ENCODE measurements at regions not wholly inside any gene's neighbourhood (a gene's known extent, or its start where the extent isn't known, plus 50 kb on each side); places are given as distances from the start of the nearest gene placed in this dataset.
A peak's percentile ranks its signal among the peaks of the same experiment; 100 is the strongest.

DNA sequence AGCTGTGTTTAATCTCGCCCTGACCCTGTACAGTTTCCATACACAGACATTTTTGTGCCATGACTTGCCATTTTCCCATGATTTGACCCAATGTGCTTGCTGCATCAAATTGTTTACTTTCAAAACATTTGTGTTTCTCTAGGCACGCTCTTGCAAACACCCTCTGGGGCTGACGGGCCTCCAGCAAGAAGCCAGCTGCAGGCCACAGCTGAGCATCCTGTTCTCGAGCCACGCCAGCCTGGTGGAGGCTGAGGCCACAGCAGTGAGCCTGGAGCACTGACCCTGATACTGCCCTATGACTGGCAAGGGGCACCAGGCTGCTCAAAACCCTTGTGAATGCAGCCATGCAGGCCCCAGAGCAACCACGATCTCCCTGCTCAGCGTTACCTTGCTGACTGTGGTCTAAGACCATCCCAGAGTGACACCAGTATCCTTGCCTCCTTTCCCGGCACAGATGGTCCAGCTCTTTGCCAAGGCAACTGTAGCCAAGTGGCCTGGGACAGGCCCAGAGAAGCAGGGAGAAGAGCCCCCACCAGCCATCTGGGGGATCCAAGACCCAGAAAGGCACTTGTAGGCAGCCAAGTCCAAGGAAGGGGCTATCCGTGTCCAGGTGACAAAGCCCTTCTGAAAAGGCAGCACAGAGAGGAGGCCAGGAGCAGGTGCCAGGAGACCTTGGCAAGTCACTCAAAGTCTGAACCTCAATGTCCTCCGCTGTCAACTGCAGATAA is 78.5 kb downstream of the OAT start:
- Histone ChIP-seq H3K36me3 (ENCODE audit: control insufficient read depth in 2 of 2, extremely low read depth in 1 of 2, insufficient read depth in 2 of 2, low read length in 2 of 2) (no peaks in the 10 kb centered on the region), H3K27me3 (ENCODE audit: control insufficient read depth, extremely low read depth, insufficient read depth, low read length) (no peaks in the 10 kb centered on the region), H2AFZ (ENCODE audit: control insufficient read depth, low read length) (no peak overlapping the region), H3K27ac (ENCODE audit: control insufficient read depth, insufficient read depth, low read length) (peak overlapping the region; percentile 11), H4K20me1 (ENCODE audit: control insufficient read depth, extremely low read depth, insufficient read depth, low read length) (no peaks in the 10 kb centered on the region), H3K4me1 (ENCODE audit: control insufficient read depth, extremely low read depth, insufficient read depth, low read length) (peaks cover 30% of the 10 kb centered on the region), H3K4me3 (ENCODE audit: control insufficient read depth in 2 of 3, extremely low read depth in 1 of 3, insufficient read depth in 2 of 3, low read depth in 1 of 3, low read length in 3 of 3) (no peak overlapping the region), H3K9me1 (ENCODE audit: control insufficient read depth, extremely low read depth, insufficient read depth, low read length) (no peaks in the 10 kb centered on the region), H3K4me2 (ENCODE audit: control insufficient read depth, extremely low read depth, insufficient read depth, low read depth, low read length) (peak overlapping the region; percentile 52), H3K79me2 (ENCODE audit: control insufficient read depth, insufficient read depth, low read length) (no peaks in the 10 kb centered on the region), H3K9me3 (ENCODE audit: control insufficient read depth, low read depth, low read length) (no peaks in the 10 kb centered on the region), H3K9ac (ENCODE audit: control insufficient read depth, extremely low read depth, insufficient read depth, low read length) (peak overlapping the region; percentile 26)
- TF ChIP-seq EZH2 (IDR thresholded peaks at IDR 0.05; ENCODE audit: low read length) = no peak
- no peak for TF ChIP-seq CTCF (optimal IDR thresholded peaks at IDR 0.05 in 1 of 3, IDR thresholded peaks at IDR 0.05 in 1 of 3, conservative IDR thresholded peaks at IDR 0.05 in 1 of 3; ENCODE audit: extremely low read depth in 1 of 3, insufficient read depth in 2 of 3, low read length in 3 of 3)
- DNase-seq (ENCODE audit: low read depth, low spot score) (no peak), FAIRE-seq (no peak)
- dilution Hi-C loops (cut with MboI; ENCODE audit: extremely low pct_ligation_motif_present, low sequenced_read_pairs) = no loop called here

DNA sequence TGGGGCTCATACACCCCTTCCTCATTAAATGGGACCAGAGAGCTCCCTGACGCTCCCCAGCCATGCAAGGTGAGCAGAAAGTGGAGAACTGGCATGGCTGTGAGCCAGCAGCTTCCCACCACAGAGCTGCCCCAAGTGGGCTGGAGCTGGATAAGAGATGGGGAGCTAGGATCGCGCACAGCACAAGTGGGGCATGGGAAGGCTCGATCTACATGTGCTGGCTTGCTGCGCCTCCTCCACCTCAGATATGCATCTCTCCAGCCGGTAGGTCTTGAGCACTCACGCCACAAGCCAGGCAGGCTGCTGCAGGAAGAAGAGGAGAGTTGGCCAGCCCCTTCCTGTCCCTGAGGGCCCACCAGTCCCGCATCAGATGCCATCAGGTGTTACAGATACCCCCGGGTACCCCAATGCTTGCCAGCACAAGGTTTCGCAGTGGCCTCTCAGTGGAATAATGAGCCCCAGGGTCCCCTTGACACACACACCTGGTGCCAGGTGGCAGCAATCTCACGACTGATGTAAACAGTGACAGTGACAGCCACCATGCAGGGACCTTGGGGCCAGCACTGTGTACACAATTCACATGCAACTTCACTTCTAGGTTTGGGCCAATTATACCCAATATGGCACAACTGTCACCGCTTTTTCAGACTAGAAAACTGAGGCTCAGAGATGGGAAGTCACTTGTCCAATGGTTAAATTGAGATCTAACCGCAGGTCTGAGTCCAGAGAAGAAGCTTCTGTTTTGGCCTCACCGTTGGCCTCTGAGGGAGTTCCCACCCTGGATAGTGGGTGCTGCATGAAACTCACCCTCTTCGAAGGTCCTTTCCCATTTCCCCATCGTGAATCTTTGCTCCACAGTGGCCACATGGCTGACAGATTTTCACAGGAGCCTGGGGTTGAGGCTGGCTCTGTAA is 79.3 kb downstream of the OAT start:
- no peak for TF ChIP-seq EZH2 (IDR thresholded peaks at IDR 0.05; ENCODE audit: low read length)
- TF ChIP-seq CTCF (optimal IDR thresholded peaks at IDR 0.05 in 1 of 3, IDR thresholded peaks at IDR 0.05 in 1 of 3, conservative IDR thresholded peaks at IDR 0.05 in 1 of 3; ENCODE audit: extremely low read depth in 1 of 3, insufficient read depth in 2 of 3, low read length in 3 of 3) = peak in 1 of 3 experiments; percentile 1
- no peaks in the 10 kb centered on the region for H3K9me3 ChIP-seq (ENCODE audit: control insufficient read depth, low read depth, low read length)
- no peaks in the 10 kb centered on the region for H4K20me1 ChIP-seq (ENCODE audit: control insufficient read depth, extremely low read depth, insufficient read depth, low read length)
- dilution Hi-C loops (cut with MboI; ENCODE audit: extremely low pct_ligation_motif_present, low sequenced_read_pairs) = no loop called here
- H3K27me3 ChIP-seq (ENCODE audit: control insufficient read depth, extremely low read depth, insufficient read depth, low read length) = no peaks in the 10 kb centered on the region
- no peak overlapping the region for H3K4me3 ChIP-seq (ENCODE audit: control insufficient read depth in 2 of 3, extremely low read depth in 1 of 3, insufficient read depth in 2 of 3, low read depth in 1 of 3, low read length in 3 of 3)
- peak overlapping the region; percentile 25 for H3K4me2 ChIP-seq (ENCODE audit: control insufficient read depth, extremely low read depth, insufficient read depth, low read depth, low read length)
- no peaks in the 10 kb centered on the region for H3K79me2 ChIP-seq (ENCODE audit: control insufficient read depth, insufficient read depth, low read length)
- H3K4me1 ChIP-seq (ENCODE audit: control insufficient read depth, extremely low read depth, insufficient read depth, low read length) = peaks cover 30% of the 10 kb centered on the region
- no peaks in the 10 kb centered on the region for H3K36me3 ChIP-seq (ENCODE audit: control insufficient read depth in 2 of 2, extremely low read depth in 1 of 2, insufficient read depth in 2 of 2, low read length in 2 of 2)
- no peak overlapping the region for H3K9ac ChIP-seq (ENCODE audit: control insufficient read depth, extremely low read depth, insufficient read depth, low read length)
- peak overlapping the region; percentile 17 for H2AFZ ChIP-seq (ENCODE audit: control insufficient read depth, low read length)
- DNase-seq (ENCODE audit: low read depth, low spot score) (no peak), FAIRE-seq (peak; percentile 76)
- no peaks in the 10 kb centered on the region for H3K9me1 ChIP-seq (ENCODE audit: control insufficient read depth, extremely low read depth, insufficient read depth, low read length)
- no peak overlapping the region for H3K27ac ChIP-seq (ENCODE audit: control insufficient read depth, insufficient read depth, low read length)
